ENCODE measurements at regions not wholly inside any gene's neighbourhood (a gene's known extent, or its start where the extent isn't known, plus 50 kb on each side); places are given as distances from the start of the nearest gene placed in this dataset.

GRCh38 chr6:94456266-94456665, 1036.9 kb upstream of the EPHA7 start (continued):
- no peak for TF ChIP-seq ZBTB37 (CRISPR knock-in tag; IDR thresholded peaks at IDR 0.05)
- no peak for TF ChIP-seq ZNF816 (CRISPR knock-in tag; IDR thresholded peaks at IDR 0.05; ENCODE audit: borderline replicate concordance)
- TF ChIP-seq JUN (CRISPR knock-in tag; IDR thresholded peaks at IDR 0.05): no peak
- no peak for TF ChIP-seq ZNF337 (CRISPR knock-in tag; IDR thresholded peaks at IDR 0.05; ENCODE audit: borderline replicate concordance, low read depth)
- no peak for TF ChIP-seq ZNF180 (CRISPR knock-in tag; IDR thresholded peaks at IDR 0.05; ENCODE audit: borderline replicate concordance, low read depth)
- TF ChIP-seq THRA (CRISPR knock-in tag; IDR thresholded peaks at IDR 0.05; ENCODE audit: borderline replicate concordance): no peak
- no peak for TF ChIP-seq ZNF263 (CRISPR knock-in tag; IDR thresholded peaks at IDR 0.05)
- no peak for TF ChIP-seq ZNF331 (CRISPR knock-in tag; IDR thresholded peaks at IDR 0.05)
- TF ChIP-seq SAP130 (CRISPR knock-in tag; IDR thresholded peaks at IDR 0.05; ENCODE audit: low read depth): no peak
- no peak for TF ChIP-seq SNAPC5 (CRISPR knock-in tag; IDR thresholded peaks at IDR 0.05; ENCODE audit: borderline replicate concordance)
- no peak for TF ChIP-seq SMAD3 (CRISPR knock-in tag; IDR thresholded peaks at IDR 0.05)
- no peak for TF ChIP-seq SP4 (CRISPR knock-in tag; IDR thresholded peaks at IDR 0.05)

GRCh38 chr6:94454231-94454630, 1034.9 kb upstream of the EPHA7 start:
- H2AFZ ChIP-seq (ENCODE audit: low read length): no peak overlapping the region
- CTCF ChIA-PET (ENCODE audit: low intra/inter-chr PET ratio, low total read pairs): no interaction called here
- no peak for FAIRE-seq
- ATAC-seq: no peak
- H3K36me3 ChIP-seq (replicated peaks in 1 of 2; ENCODE audit: control insufficient read depth in 1 of 2, insufficient read depth in 2 of 2, low read length in 2 of 2): no peaks in the 10 kb centered on the region
- H3K27me3 ChIP-seq (ENCODE audit: control insufficient read depth in 1 of 2, insufficient read depth in 2 of 2, low read length in 2 of 2): no peaks in the 10 kb centered on the region
- WGBS (ENCODE audit: low lambda C conversion rate): 1% methylated on average over 2 of the region's 2 CpGs
- no peaks in the 10 kb centered on the region for H4K20me1 ChIP-seq (ENCODE audit: insufficient read depth, low read length)
- no peaks in the 10 kb centered on the region for H3K4me1 ChIP-seq (ENCODE audit: insufficient read depth, low read length)
- no peak for DNase-seq (ENCODE audit: low spot score)
- POLR2A ChIA-PET: no interaction called here
- no peak overlapping the region for H3K27ac ChIP-seq (ENCODE audit: extremely low read length, insufficient read depth, low read length)
- no peak overlapping the region for H3K4me3 ChIP-seq (replicated peaks in 1 of 3; ENCODE audit: insufficient read depth in 1 of 3, low read depth in 2 of 3, low read length in 3 of 3)
- intact Hi-C loops (cut with micrococcal nuclease; ENCODE audit: unreplicated experiment) (no loop called here), in situ Hi-C loops (cut with HindIII; ENCODE audit: extremely low pct_ligation_motif_present, low pct_unique_long_range_greater_than_20kb) (no loop called here)
- BruUV-seq (replicated peaks): no TSS peak
- H3K9me3 ChIP-seq (ENCODE audit: low read length): peaks cover 6% of the 10 kb centered on the region; the same call in 1 of the 2 replicates
- H3K9ac ChIP-seq (ENCODE audit: insufficient read depth, low read depth, low read length): no peak overlapping the region
- no peaks in the 10 kb centered on the region for H3K79me2 ChIP-seq (ENCODE audit: insufficient read depth, low read length)
- H3K4me2 ChIP-seq (ENCODE audit: low read depth, low read length): no peak overlapping the region
- TF ChIP-seq CHCHD3 (CRISPR knock-in tag; IDR thresholded peaks at IDR 0.05): no peak
- TF ChIP-seq ZNF496 (CRISPR knock-in tag; IDR thresholded peaks at IDR 0.05; ENCODE audit: insufficient replicate concordance): no peak
- TF ChIP-seq ZNF557 (CRISPR knock-in tag; IDR thresholded peaks at IDR 0.05): no peak
- no peak for TF ChIP-seq ZNF883 (CRISPR knock-in tag; IDR thresholded peaks at IDR 0.05; ENCODE audit: not compliant biosample characterization)

Measured in HepG2 (cell line).